PC-3 (cell line): ENCODE measurements at regions not wholly inside any gene's neighbourhood (a gene's known extent, or its start where the extent isn't known, plus 50 kb on each side); places are given as distances from the start of the nearest gene placed in this dataset.
A peak's percentile ranks its signal among the peaks of the same experiment; 100 is the strongest.

Experiments
- ATAC-seq: fragments of 200-7000 bp; cut with Tn5 transposase; 2 replicates; pipeline ENCODE4 v1.9.1; 2020; ENCODE audit warnings: mild to moderate bottlenecking, moderate library complexity
- BruUV-seq: library from RNA; stranded (reverse); fragments of 400-500 nt; replicated peaks from 2 replicates; lab custom pipeline; 2021; lab: Mats Ljungman, UMichigan
- CTCF ChIA-PET: fragments of 300-600 bp; sonication (Branson Sonifier 250); formaldehyde crosslinking; loops from one replicate; lab custom pipeline; 2022; ENCODE audit warnings: antibody characterized with exemption; lab: Charles Lee
- POLR2A ChIA-PET: fragments of 300-600 bp; sonication (Branson Sonifier 250); formaldehyde crosslinking; loops from one replicate; lab custom pipeline; 2022; ENCODE audit warnings: antibody characterized with exemption; ENCODE audit not compliant: unreplicated experiment; lab: Charles Lee
- DNase-seq: peaks from one replicate; pipeline ENCODE4 v3.0.0-alpha.2; 2015
- H2AFZ ChIP-seq: fragments of 300-600 bp; sonication (generic); 2 replicates; pipeline ENCODE4 v1.6.0; 2016; ENCODE audit warnings: antibody characterized with exemption, low read length
- H3F3A ChIP-seq: fragments of 300-600 bp; sonication (generic); one replicate; pipeline ENCODE4 v1.6.0; 2017; ENCODE audit warnings: antibody characterized with exemption, low read length, control low read depth, mild to moderate bottlenecking; ENCODE audit not compliant: unreplicated experiment
- H3K27ac ChIP-seq: fragments of 300-600 bp; sonication (generic); 2 replicates; pipeline ENCODE4 v1.5.1; 2016; ENCODE audit warnings: mild to moderate bottlenecking, low read length
- H3K27me3 ChIP-seq: fragments of 300-600 bp; sonication (generic); 2 replicates; pipeline ENCODE4 v1.6.1; 2016; ENCODE audit warnings: low read length, mixed read lengths
- H3K36me3 ChIP-seq: fragments of 300-600 bp; sonication (generic); 2 replicates; pipeline ENCODE4 v1.6.1; 2016; ENCODE audit warnings: low read depth, mixed run types, low read length, mixed read lengths
- H3K4me1 ChIP-seq: fragments of 300-600 bp; sonication (generic); 2 replicates; pipeline ENCODE4 v1.5.1; 2016; ENCODE audit warnings: low read length; ENCODE audit not compliant: insufficient read depth
- H3K4me2 ChIP-seq: fragments of 300-600 bp; sonication (generic); 2 replicates; pipeline ENCODE4 v1.6.0; 2016; ENCODE audit warnings: low read length
- H3K4me3 ChIP-seq: fragments of 300-600 bp; sonication (generic); 2 replicates; pipeline ENCODE4 v1.5.1; 2016; ENCODE audit warnings: mild to moderate bottlenecking, low read length, mixed read lengths
- H3K79me2 ChIP-seq: fragments of 300-600 bp; sonication (generic); 2 replicates; pipeline ENCODE4 v1.6.1; 2017; ENCODE audit warnings: low read length, mixed read lengths
- H3K9ac ChIP-seq: fragments of 300-600 bp; sonication (generic); 2 replicates; pipeline ENCODE4 v1.6.0; 2016; ENCODE audit warnings: mild to moderate bottlenecking, low read length
- H3K9me2 ChIP-seq: fragments of 300-600 bp; sonication (generic); replicated peaks from 2 replicates; pipeline ENCODE4 v1.6.1; 2016; ENCODE audit warnings: mixed run types, low read length, mixed read lengths
- H3K9me3 ChIP-seq: fragments of 300-600 bp; sonication (generic); 2 replicates; pipeline ENCODE4 v1.6.1; 2016; ENCODE audit warnings: low read length, mixed read lengths
- H4K20me1 ChIP-seq: fragments of 300-600 bp; sonication (generic); 2 replicates; pipeline ENCODE4 v1.6.1; 2016; ENCODE audit warnings: low read length, mixed read lengths
- CTCF ChIP-seq: fragments of 300-600 bp; sonication (generic); conservative IDR thresholded peaks from 2 replicates; pipeline ENCODE4 v1.5.1; 2017; ENCODE audit warnings: antibody characterized with exemption, low read depth, mild to moderate bottlenecking, low read length
- EZH2 ChIP-seq: fragments of 300-600 bp; sonication (generic); IDR thresholded peaks from one replicate; pipeline ENCODE4 v1.6.1; 2017; ENCODE audit warnings: antibody characterized with exemption, mild to moderate bottlenecking, low read length; ENCODE audit not compliant: unreplicated experiment
- EZH2phosphoT487 ChIP-seq: fragments of 300-600 bp; sonication (generic); IDR thresholded peaks from 2 replicates; pipeline ENCODE4 v1.6.1; 2018; ENCODE audit warnings: mild to moderate bottlenecking, antibody characterized with exemption, low read length, borderline replicate concordance
- intact Hi-C: fragments of 100-400 bp; cut with micrococcal nuclease; formaldehyde crosslinking; loops from 2 replicates; pipeline ENCODE4 v1.9.0; 2023

- intact Hi-C loops, result no loop called here
- H3K9ac ChIP-seq, result no peak overlapping the region
- no peak for TF ChIP-seq EZH2
- no peak for TF ChIP-seq CTCF
- TF ChIP-seq EZH2phosphoT487, result no peak
- peaks cover 57% of the 10 kb centered on the region for H3K4me1 ChIP-seq
- ATAC-seq, result no peak
- H3K9me3 ChIP-seq, result no peaks in the 10 kb centered on the region
- no peaks in the 10 kb centered on the region for H4K20me1 ChIP-seq
- H3K4me2 ChIP-seq, result no peak overlapping the region
- peaks cover 22% of the 10 kb centered on the region for H3F3A ChIP-seq
- 0 out of 2 replicates have a peak overlapping the region, but pooled peaks have one; percentile 99 for H3K27ac ChIP-seq
- H3K36me3 ChIP-seq, result no peaks in the 10 kb centered on the region
- no peak for DNase-seq
- BruUV-seq, result no TSS peak
- H3K9me2 ChIP-seq, result no peaks in the 10 kb centered on the region
- H2AFZ ChIP-seq, result no peak overlapping the region
- no peaks in the 10 kb centered on the region for H3K27me3 ChIP-seq
- POLR2A ChIA-PET, result no interaction called here
- CTCF ChIA-PET, result no interaction called here
- H3K79me2 ChIP-seq, result no peaks in the 10 kb centered on the region
- no peak overlapping the region for H3K4me3 ChIP-seq
Measured at GRCh38 chr1:168917309-168917708, 188.3 kb upstream of the DPT start.

GRCh38 chr1:168917796-168918195 lies 188.7 kb upstream of the ATP1B1 start:
- Histone ChIP-seq H3K4me2 (no peak overlapping the region), H2AFZ (no peak overlapping the region), H3F3A (peaks cover 22% of the 10 kb centered on the region), H4K20me1 (no peaks in the 10 kb centered on the region), H3K9me2 (no peaks in the 10 kb centered on the region), H3K27ac (peak overlapping the region; percentile 99), H3K9me3 (no peaks in the 10 kb centered on the region), H3K4me3 (no peak overlapping the region), H3K79me2 (no peaks in the 10 kb centered on the region), H3K9ac (no peak overlapping the region), H3K27me3 (no peaks in the 10 kb centered on the region), H3K4me1 (peaks cover 59% of the 10 kb centered on the region), H3K36me3 (no peaks in the 10 kb centered on the region)
- POLR2A ChIA-PET, result no interaction called here
- CTCF ChIA-PET, result no interaction called here
- ATAC-seq (no peak), DNase-seq (peak; percentile 42)
- intact Hi-C loops, result no loop called here
- BruUV-seq, result no TSS peak
- TF ChIP-seq EZH2phosphoT487 (no peak), CTCF (no peak), EZH2 (no peak)

GRCh38 chr1:168918860-168919741 lies 187.4 kb upstream of the ATP1B1 start:
- intact Hi-C loops, result no loop called here
- no peaks in the 10 kb centered on the region for H3K9me3 ChIP-seq
- H3K79me2 ChIP-seq, result no peaks in the 10 kb centered on the region
- no peaks in the 10 kb centered on the region for H3K9me2 ChIP-seq
- peak overlapping the region; percentile 99 for H3K27ac ChIP-seq
- TF ChIP-seq EZH2phosphoT487 (no peak), EZH2 (no peak), CTCF (no peak)
- H4K20me1 ChIP-seq, result no peaks in the 10 kb centered on the region
- H3K9ac ChIP-seq, result peak overlapping the region; percentile 83
- H2AFZ ChIP-seq, result 0 out of 2 replicates have a peak overlapping the region, but pooled peaks have one; percentile 1
- no peak overlapping the region for H3K4me3 ChIP-seq
- H3K27me3 ChIP-seq, result no peaks in the 10 kb centered on the region
- H3K4me2 ChIP-seq, result peak overlapping the region; percentile 63
- CTCF ChIA-PET, result interaction anchor here (0.7 kb wide), 1 partner anchor 58 kb away, joined by 4 read pairs; no protein-coding TSS in a partner anchor
- no peaks in the 10 kb centered on the region for H3K36me3 ChIP-seq
- POLR2A ChIA-PET, result no interaction called here
- H3K4me1 ChIP-seq, result peaks cover 60% of the 10 kb centered on the region
- H3F3A ChIP-seq, result peaks cover 22% of the 10 kb centered on the region
- no TSS peak for BruUV-seq
- DNase-seq (peak; percentile 81), ATAC-seq (no peak)
